ENCODE measurements at regions not wholly inside any gene's neighbourhood (a gene's known extent, or its start where the extent isn't known, plus 50 kb on each side); places are given as distances from the start of the nearest gene placed in this dataset.

- no peak for DNase-seq (ENCODE audit: low spot score in 2 of 2)
- intact Hi-C loops (cut with DNase I; ENCODE audit: low total_unique reads), result no loop called here
- TF ChIP-seq, protein P1, sequence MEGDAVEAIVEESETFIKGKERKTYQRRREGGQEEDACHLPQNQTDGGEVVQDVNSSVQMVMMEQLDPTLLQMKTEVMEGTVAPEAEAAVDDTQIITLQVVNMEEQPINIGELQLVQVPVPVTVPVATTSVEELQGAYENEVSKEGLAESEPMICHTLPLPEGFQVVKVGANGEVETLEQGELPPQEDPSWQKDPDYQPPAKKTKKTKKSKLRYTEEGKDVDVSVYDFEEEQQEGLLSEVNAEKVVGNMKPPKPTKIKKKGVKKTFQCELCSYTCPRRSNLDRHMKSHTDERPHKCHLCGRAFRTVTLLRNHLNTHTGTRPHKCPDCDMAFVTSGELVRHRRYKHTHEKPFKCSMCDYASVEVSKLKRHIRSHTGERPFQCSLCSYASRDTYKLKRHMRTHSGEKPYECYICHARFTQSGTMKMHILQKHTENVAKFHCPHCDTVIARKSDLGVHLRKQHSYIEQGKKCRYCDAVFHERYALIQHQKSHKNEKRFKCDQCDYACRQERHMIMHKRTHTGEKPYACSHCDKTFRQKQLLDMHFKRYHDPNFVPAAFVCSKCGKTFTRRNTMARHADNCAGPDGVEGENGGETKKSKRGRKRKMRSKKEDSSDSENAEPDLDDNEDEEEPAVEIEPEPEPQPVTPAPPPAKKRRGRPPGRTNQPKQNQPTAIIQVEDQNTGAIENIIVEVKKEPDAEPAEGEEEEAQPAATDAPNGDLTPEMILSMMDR (IDR thresholded peaks at IDR 0.05), result no peak
- TF ChIP-seq POLR2A (IDR thresholded peaks at IDR 0.05), result no peak
- 22 to 27% methylated on average over 17 of the region's 17 CpGs for WGBS, 2 donors
- H3K4me3 ChIP-seq (ENCODE audit: low read depth, poor library complexity, severe bottlenecking), result peak overlapping the region; percentile 16
Observed at GRCh38 chr7:32299133-32299702, 191.0 kb downstream of the LSM5 start.

DNA sequence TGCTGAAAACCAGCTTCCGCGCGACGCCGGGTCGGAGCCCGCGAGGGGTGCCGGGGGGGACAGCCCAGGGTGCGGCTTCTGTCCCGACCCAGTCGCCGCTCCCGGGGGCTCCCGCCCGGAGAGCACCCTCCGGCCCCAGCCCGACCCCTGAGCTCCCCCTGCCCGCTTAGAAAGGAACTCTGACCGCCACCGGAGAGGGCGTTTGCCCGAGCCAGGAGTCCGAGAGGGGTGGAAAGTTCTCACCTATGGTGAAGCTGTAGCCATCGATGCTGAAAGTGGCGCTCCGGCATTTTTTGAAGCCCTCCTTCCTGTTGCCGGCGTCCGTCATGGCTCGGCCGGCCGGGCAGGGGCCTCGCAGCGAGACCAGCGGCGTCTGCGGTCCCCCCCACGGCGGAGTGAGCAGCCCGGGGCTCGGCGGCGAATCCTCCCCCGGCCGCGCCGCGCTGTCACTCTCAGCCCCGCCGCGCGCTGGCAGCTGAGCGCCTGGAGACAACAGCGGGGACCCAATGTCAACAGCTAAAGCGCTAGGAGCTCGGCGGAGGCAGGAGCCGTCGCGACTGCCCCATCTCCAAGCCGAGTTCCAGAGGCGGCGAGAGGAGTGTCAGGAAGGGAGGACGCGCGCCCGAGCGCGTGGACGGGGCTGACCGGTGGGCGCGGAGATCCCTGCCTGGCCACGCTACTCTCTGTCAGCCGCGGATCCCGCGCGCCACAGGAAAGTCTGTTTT, 191.6 kb downstream of the LSM5 start:
- no peak for DNase-seq (ENCODE audit: low spot score in 2 of 2)
- peak overlapping the region; percentile 16 for H3K4me3 ChIP-seq (ENCODE audit: low read depth, poor library complexity, severe bottlenecking)
- no peak for TF ChIP-seq POLR2A (IDR thresholded peaks at IDR 0.05)
- TF ChIP-seq, protein P1 (IDR thresholded peaks at IDR 0.05), result no peak
- 0 to 1% methylated on average over 38 to 68 of the region's 80 CpGs for WGBS, 2 donors
- intact Hi-C loops (cut with DNase I; ENCODE audit: low total_unique reads), result no loop called here

DNA sequence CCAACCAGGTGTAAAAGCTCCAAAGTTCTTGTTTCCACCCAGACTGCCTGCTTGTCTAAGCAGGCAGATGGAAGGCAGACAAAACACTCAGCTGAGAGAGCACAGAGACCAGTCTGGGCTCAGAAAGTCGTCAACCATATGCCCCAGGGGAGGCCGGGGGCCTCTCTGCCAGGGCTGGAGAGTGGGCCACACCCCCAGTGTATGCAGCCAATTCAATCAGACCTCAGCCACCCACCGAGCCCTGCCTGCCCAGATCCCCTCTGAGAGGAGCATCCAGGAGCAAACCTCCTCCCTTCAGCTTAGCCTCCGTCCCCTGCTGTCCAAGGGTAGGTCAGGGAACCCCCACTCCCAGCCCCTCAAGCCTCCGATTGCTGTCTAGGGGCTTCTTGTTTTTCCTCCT, 196.3 kb downstream of the LSM5 start:
- H3K4me3 ChIP-seq (ENCODE audit: low read depth, poor library complexity, severe bottlenecking), result no peak overlapping the region
- no peak for TF ChIP-seq POLR2A (IDR thresholded peaks at IDR 0.05)
- TF ChIP-seq, protein P1 (IDR thresholded peaks at IDR 0.05), result no peak
- WGBS, 2 donors, result 52% methylated on average over 5 of the region's 5 CpGs
- intact Hi-C loops (cut with DNase I; ENCODE audit: low total_unique reads), result no loop called here
- DNase-seq (ENCODE audit: low spot score in 2 of 2), result no peak

- H3K4me3 ChIP-seq (ENCODE audit: low read depth, poor library complexity, severe bottlenecking), result no peak overlapping the region
- intact Hi-C loops (cut with DNase I; ENCODE audit: low total_unique reads), result no loop called here
- WGBS, 2 donors, result 43 to 46% methylated on average over 5 of the region's 5 CpGs
- DNase-seq (ENCODE audit: low spot score in 2 of 2), result no peak
- TF ChIP-seq, protein P1 (IDR thresholded peaks at IDR 0.05), result no peak
Observed at GRCh38 chr7:32289651-32290414, 200.3 kb downstream of the LSM5 start.

GRCh38 chr7:32285698-32286097, 204.5 kb downstream of the LSM5 start:
- intact Hi-C loops (cut with DNase I; ENCODE audit: low total_unique reads), result no loop called here
- TF ChIP-seq POLR2A (IDR thresholded peaks at IDR 0.05), result no peak
- TF ChIP-seq, protein P1 (IDR thresholded peaks at IDR 0.05), result no peak
- 56 to 62% methylated on average over 2 of the region's 2 CpGs for WGBS, 2 donors
- no peak overlapping the region for H3K4me3 ChIP-seq (ENCODE audit: low read depth, poor library complexity, severe bottlenecking)
- DNase-seq (ENCODE audit: low spot score in 2 of 2), result no peak

All from lower leg skin (tissue), 4 donors.